ENCODE measurements at regions not wholly inside any gene's neighbourhood (a gene's known extent, or its start where the extent isn't known, plus 50 kb on each side); places are given as distances from the start of the nearest gene placed in this dataset.

GRCh38 chr5:9690751-9691150 is 60.6 kb upstream of the TAS2R1 start:
- Histone ChIP-seq H3K27ac (ENCODE audit: extremely low read depth, low read depth, low read length) (no peak overlapping the region), H3K9me3 (ENCODE audit: control insufficient read depth, insufficient read depth, low read depth, low read length) (no peaks in the 10 kb centered on the region), H3K4me1 (ENCODE audit: control insufficient read depth, insufficient read depth, low read length) (no peaks in the 10 kb centered on the region), H3K36me3 (ENCODE audit: control insufficient read depth in 2 of 2, insufficient read depth in 1 of 2, low read length in 2 of 2) (no peaks in the 10 kb centered on the region), H3K4me3 (ENCODE audit: low read depth, low read length) (no peak overlapping the region)
- CTCF ChIA-PET: no interaction called here
- TF ChIP-seq ZNF350 (tag by site-specific recombination; IDR thresholded peaks at IDR 0.05) (no peak), ZNF112 (tag by site-specific recombination; IDR thresholded peaks at IDR 0.05) (no peak), ZNF302 (tag by site-specific recombination; IDR thresholded peaks at IDR 0.05; ENCODE audit: low read depth) (no peak), ZSCAN16 (tag by site-specific recombination; IDR thresholded peaks at IDR 0.05) (no peak), SP7 (tag by site-specific recombination; IDR thresholded peaks at IDR 0.05) (no peak), ZNF623 (tag by site-specific recombination; IDR thresholded peaks at IDR 0.05) (no peak), ZNF561 (tag by site-specific recombination; IDR thresholded peaks at IDR 0.05; ENCODE audit: borderline replicate concordance) (no peak), ZNF138 (tag by site-specific recombination; IDR thresholded peaks at IDR 0.05; ENCODE audit: borderline replicate concordance) (no peak), BCL6B (tag by site-specific recombination; IDR thresholded peaks at IDR 0.05) (no peak), REPIN1 (tag by site-specific recombination; IDR thresholded peaks at IDR 0.05; ENCODE audit: low read depth) (no peak), ZNF202 (tag by site-specific recombination; IDR thresholded peaks at IDR 0.05; ENCODE audit: borderline replicate concordance) (no peak)
- TF ChIP-seq, protein P1, sequence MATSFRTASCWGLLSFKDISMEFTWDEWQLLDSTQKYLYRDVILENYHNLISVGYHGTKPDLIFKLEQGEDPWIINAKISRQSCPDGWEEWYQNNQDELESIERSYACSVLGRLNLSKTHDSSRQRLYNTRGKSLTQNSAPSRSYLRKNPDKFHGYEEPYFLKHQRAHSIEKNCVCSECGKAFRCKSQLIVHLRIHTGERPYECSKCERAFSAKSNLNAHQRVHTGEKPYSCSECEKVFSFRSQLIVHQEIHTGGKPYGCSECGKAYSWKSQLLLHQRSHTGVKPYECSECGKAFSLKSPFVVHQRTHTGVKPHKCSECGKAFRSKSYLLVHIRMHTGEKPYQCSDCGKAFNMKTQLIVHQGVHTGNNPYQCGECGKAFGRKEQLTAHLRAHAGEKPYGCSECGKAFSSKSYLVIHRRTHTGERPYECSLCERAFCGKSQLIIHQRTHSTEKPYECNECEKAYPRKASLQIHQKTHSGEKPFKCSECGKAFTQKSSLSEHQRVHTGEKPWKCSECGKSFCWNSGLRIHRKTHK (tag by site-specific recombination; IDR thresholded peaks at IDR 0.05): no peak
- POLR2A ChIA-PET: no interaction called here

DNA sequence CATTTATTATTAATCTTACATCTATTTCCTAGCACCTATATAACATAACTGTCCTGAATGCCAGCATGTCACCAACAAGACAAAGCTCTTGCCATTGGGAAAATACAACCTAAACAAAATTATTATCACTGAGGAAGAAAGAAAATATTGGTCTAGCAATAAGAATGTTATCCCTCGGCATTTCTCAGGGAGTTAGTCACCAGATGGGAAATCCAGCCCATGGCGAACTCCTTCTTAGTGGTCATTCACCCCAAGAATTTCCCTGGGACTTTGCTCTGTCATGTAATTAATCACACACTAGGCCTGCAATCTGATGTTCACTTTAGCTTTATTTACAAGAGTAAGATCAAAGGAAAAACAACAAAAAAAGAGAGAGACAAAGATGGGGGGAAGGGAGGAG is 56.1 kb upstream of the TAS2R1 start:
- Histone ChIP-seq H3K4me1 (ENCODE audit: control insufficient read depth, insufficient read depth, low read length) (no peaks in the 10 kb centered on the region), H3K36me3 (ENCODE audit: control insufficient read depth in 2 of 2, insufficient read depth in 1 of 2, low read length in 2 of 2) (no peaks in the 10 kb centered on the region), H3K4me3 (ENCODE audit: low read depth, low read length) (no peak overlapping the region), H3K27ac (ENCODE audit: extremely low read depth, low read depth, low read length) (no peak overlapping the region), H3K9me3 (ENCODE audit: control insufficient read depth, insufficient read depth, low read depth, low read length) (no peaks in the 10 kb centered on the region)
- CTCF ChIA-PET: no interaction called here
- TF ChIP-seq KLF7 (tag by site-specific recombination; IDR thresholded peaks at IDR 0.05; ENCODE audit: borderline replicate concordance): no peak
- no peak for TF ChIP-seq ZNF221 (tag by site-specific recombination; IDR thresholded peaks at IDR 0.05; ENCODE audit: borderline replicate concordance)
- TF ChIP-seq SCRT1 (tag by site-specific recombination; IDR thresholded peaks at IDR 0.05; ENCODE audit: borderline replicate concordance): no peak
- no peak for TF ChIP-seq ZNF426 (tag by site-specific recombination; IDR thresholded peaks at IDR 0.05)
- TF ChIP-seq ZNF394 (tag by site-specific recombination; IDR thresholded peaks at IDR 0.05; ENCODE audit: borderline replicate concordance): no peak
- POLR2A ChIA-PET: no interaction called here

GRCh38 chr5:9681706-9682105 is 51.6 kb upstream of the TAS2R1 start:
- no peak overlapping the region for H3K4me3 ChIP-seq (ENCODE audit: low read depth, low read length)
- POLR2A ChIA-PET: no interaction called here
- no peaks in the 10 kb centered on the region for H3K36me3 ChIP-seq (ENCODE audit: control insufficient read depth in 2 of 2, insufficient read depth in 1 of 2, low read length in 2 of 2)
- no peaks in the 10 kb centered on the region for H3K4me1 ChIP-seq (ENCODE audit: control insufficient read depth, insufficient read depth, low read length)
- H3K9me3 ChIP-seq (ENCODE audit: control insufficient read depth, insufficient read depth, low read depth, low read length): no peaks in the 10 kb centered on the region
- CTCF ChIA-PET: no interaction called here
- no peak overlapping the region for H3K27ac ChIP-seq (ENCODE audit: extremely low read depth, low read depth, low read length)
- TF ChIP-seq ZNF521 (tag by site-specific recombination; IDR thresholded peaks at IDR 0.05): no peak
- TF ChIP-seq KLF10 (tag by site-specific recombination; IDR thresholded peaks at IDR 0.05): no peak
- TF ChIP-seq ZNF514 (tag by site-specific recombination; IDR thresholded peaks at IDR 0.05): no peak
- no peak for TF ChIP-seq ZNF549 (tag by site-specific recombination; IDR thresholded peaks at IDR 0.05)
- TF ChIP-seq BCL6B (tag by site-specific recombination; IDR thresholded peaks at IDR 0.05): no peak
- TF ChIP-seq ZNF529 (tag by site-specific recombination; IDR thresholded peaks at IDR 0.05; ENCODE audit: insufficient replicate concordance): no peak
- TF ChIP-seq ZNF76 (tag by site-specific recombination; IDR thresholded peaks at IDR 0.05; ENCODE audit: borderline replicate concordance, low read depth): no peak
- TF ChIP-seq SCRT2 (tag by site-specific recombination; IDR thresholded peaks at IDR 0.05): no peak
- TF ChIP-seq ZNF776 (tag by site-specific recombination; IDR thresholded peaks at IDR 0.05; ENCODE audit: borderline replicate concordance): no peak
- TF ChIP-seq ZFP41 (tag by site-specific recombination; IDR thresholded peaks at IDR 0.05; ENCODE audit: borderline replicate concordance): no peak
- no peak for TF ChIP-seq ZNF837 (tag by site-specific recombination; IDR thresholded peaks at IDR 0.05)
- TF ChIP-seq ZNF596 (tag by site-specific recombination; IDR thresholded peaks at IDR 0.05): no peak
- no peak for TF ChIP-seq ZNF624 (tag by site-specific recombination; IDR thresholded peaks at IDR 0.05)
- no peak for TF ChIP-seq OVOL3 (tag by site-specific recombination; IDR thresholded peaks at IDR 0.05)

All from HEK293 (cell line).